PC-9 (cell line): ENCODE measurements at regions not wholly inside any gene's neighbourhood (a gene's known extent, or its start where the extent isn't known, plus 50 kb on each side); places are given as distances from the start of the nearest gene placed in this dataset.

ENCODE experiments used
- CTCF ChIP-seq: fragments of 200-600 bp; sonication (generic); conservative IDR thresholded peaks from 2 replicates; pipeline ENCODE4 v1.6.1; 2017; ENCODE audit warnings: mixed run types, antibody characterized with exemption, mild to moderate bottlenecking, moderate library complexity
- EZH2 ChIP-seq: fragments of 200-600 bp; sonication (generic); IDR thresholded peaks from 2 replicates; pipeline ENCODE4 v1.8.0; 2017; ENCODE audit warnings: antibody characterized with exemption, low read depth

DNA sequence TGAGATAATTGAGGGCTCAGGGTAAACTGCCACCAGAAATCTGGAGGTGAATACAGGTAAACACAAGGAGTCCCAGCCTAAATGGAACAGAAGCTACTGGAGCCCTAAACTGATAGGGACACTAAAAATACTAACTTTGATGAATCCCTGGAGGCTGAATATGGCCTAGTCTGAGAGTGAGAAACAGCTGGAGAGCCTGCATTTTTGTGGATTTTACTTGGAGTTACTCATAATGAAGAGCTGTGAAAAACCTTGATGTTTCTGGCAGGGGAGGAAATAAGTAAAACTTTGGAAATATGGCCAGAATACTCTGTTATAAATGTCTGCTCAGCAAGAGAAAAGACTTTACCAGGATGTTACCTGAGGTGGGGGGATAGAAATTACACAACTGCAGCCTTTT, 164.4 kb downstream of the LIPI start:
- no peak for TF ChIP-seq EZH2
- no peak for TF ChIP-seq CTCF
